ENCODE measurements at regions not wholly inside any gene's neighbourhood (a gene's known extent, or its start where the extent isn't known, plus 50 kb on each side); places are given as distances from the start of the nearest gene placed in this dataset.

GRCh38 chr2:103121106-103121505, 359.3 kb downstream of the TMEM182 start:
- Histone ChIP-seq H2AFZ (ENCODE audit: control insufficient read depth, low read length) (no peak overlapping the region), H3K27ac (ENCODE audit: control insufficient read depth, insufficient read depth, low read length) (no peak overlapping the region), H4K20me1 (ENCODE audit: control insufficient read depth, extremely low read depth, insufficient read depth, low read length) (no peaks in the 10 kb centered on the region), H3K9me1 (ENCODE audit: control insufficient read depth, extremely low read depth, insufficient read depth, low read length) (no peaks in the 10 kb centered on the region), H3K4me2 (ENCODE audit: control insufficient read depth, extremely low read depth, insufficient read depth, low read depth, low read length) (no peak overlapping the region), H3K27me3 (ENCODE audit: control insufficient read depth, extremely low read depth, insufficient read depth, low read length) (no peaks in the 10 kb centered on the region), H3K9ac (ENCODE audit: control insufficient read depth, extremely low read depth, insufficient read depth, low read length) (no peak overlapping the region), H3K4me1 (ENCODE audit: control insufficient read depth, extremely low read depth, insufficient read depth, low read length) (no peaks in the 10 kb centered on the region), H3K36me3 (ENCODE audit: control insufficient read depth in 2 of 2, extremely low read depth in 1 of 2, insufficient read depth in 2 of 2, low read length in 2 of 2) (no peaks in the 10 kb centered on the region), H3K9me3 (ENCODE audit: control insufficient read depth, low read depth, low read length) (no peaks in the 10 kb centered on the region), H3K4me3 (ENCODE audit: control insufficient read depth in 2 of 3, extremely low read depth in 1 of 3, insufficient read depth in 2 of 3, low read depth in 1 of 3, low read length in 3 of 3) (no peak overlapping the region), H3K79me2 (ENCODE audit: control insufficient read depth, insufficient read depth, low read length) (no peaks in the 10 kb centered on the region)
- FAIRE-seq (no peak), DNase-seq (ENCODE audit: low read depth, low spot score) (no peak)
- no peak for TF ChIP-seq EZH2 (IDR thresholded peaks at IDR 0.05; ENCODE audit: low read length)
- TF ChIP-seq CTCF (optimal IDR thresholded peaks at IDR 0.05 in 1 of 3, IDR thresholded peaks at IDR 0.05 in 1 of 3, conservative IDR thresholded peaks at IDR 0.05 in 1 of 3; ENCODE audit: extremely low read depth in 1 of 3, insufficient read depth in 2 of 3, low read length in 3 of 3), result no peak
- dilution Hi-C loops (cut with MboI; ENCODE audit: extremely low pct_ligation_motif_present, low sequenced_read_pairs), result no loop called here

GRCh38 chr2:103123516-103123915, 361.7 kb downstream of the TMEM182 start:
- H3K9me1 ChIP-seq (ENCODE audit: control insufficient read depth, extremely low read depth, insufficient read depth, low read length), result no peaks in the 10 kb centered on the region
- dilution Hi-C loops (cut with MboI; ENCODE audit: extremely low pct_ligation_motif_present, low sequenced_read_pairs), result no loop called here
- no peaks in the 10 kb centered on the region for H4K20me1 ChIP-seq (ENCODE audit: control insufficient read depth, extremely low read depth, insufficient read depth, low read length)
- no peak overlapping the region for H3K27ac ChIP-seq (ENCODE audit: control insufficient read depth, insufficient read depth, low read length)
- H3K9me3 ChIP-seq (ENCODE audit: control insufficient read depth, low read depth, low read length), result no peaks in the 10 kb centered on the region
- FAIRE-seq, result no peak
- no peak for DNase-seq (ENCODE audit: low read depth, low spot score)
- no peaks in the 10 kb centered on the region for H3K4me1 ChIP-seq (ENCODE audit: control insufficient read depth, extremely low read depth, insufficient read depth, low read length)
- TF ChIP-seq EZH2 (IDR thresholded peaks at IDR 0.05; ENCODE audit: low read length), result no peak
- H3K36me3 ChIP-seq (ENCODE audit: control insufficient read depth in 2 of 2, extremely low read depth in 1 of 2, insufficient read depth in 2 of 2, low read length in 2 of 2), result no peaks in the 10 kb centered on the region
- H3K9ac ChIP-seq (ENCODE audit: control insufficient read depth, extremely low read depth, insufficient read depth, low read length), result no peak overlapping the region
- no peak overlapping the region for H3K4me2 ChIP-seq (ENCODE audit: control insufficient read depth, extremely low read depth, insufficient read depth, low read depth, low read length)
- no peak overlapping the region for H3K4me3 ChIP-seq (ENCODE audit: control insufficient read depth in 2 of 3, extremely low read depth in 1 of 3, insufficient read depth in 2 of 3, low read depth in 1 of 3, low read length in 3 of 3)
- no peak overlapping the region for H2AFZ ChIP-seq (ENCODE audit: control insufficient read depth, low read length)
- H3K27me3 ChIP-seq (ENCODE audit: control insufficient read depth, extremely low read depth, insufficient read depth, low read length), result no peaks in the 10 kb centered on the region
- H3K79me2 ChIP-seq (ENCODE audit: control insufficient read depth, insufficient read depth, low read length), result no peaks in the 10 kb centered on the region

- no peaks in the 10 kb centered on the region for H3K9me1 ChIP-seq (ENCODE audit: control insufficient read depth, extremely low read depth, insufficient read depth, low read length)
- H3K9me3 ChIP-seq (ENCODE audit: control insufficient read depth, low read depth, low read length), result no peaks in the 10 kb centered on the region
- H3K4me2 ChIP-seq (ENCODE audit: control insufficient read depth, extremely low read depth, insufficient read depth, low read depth, low read length), result no peak overlapping the region
- DNase-seq (ENCODE audit: low read depth, low spot score) (no peak), FAIRE-seq (no peak)
- no peaks in the 10 kb centered on the region for H3K79me2 ChIP-seq (ENCODE audit: control insufficient read depth, insufficient read depth, low read length)
- H2AFZ ChIP-seq (ENCODE audit: control insufficient read depth, low read length), result no peak overlapping the region
- dilution Hi-C loops (cut with MboI; ENCODE audit: extremely low pct_ligation_motif_present, low sequenced_read_pairs), result no loop called here
- no peak overlapping the region for H3K27ac ChIP-seq (ENCODE audit: control insufficient read depth, insufficient read depth, low read length)
- H3K9ac ChIP-seq (ENCODE audit: control insufficient read depth, extremely low read depth, insufficient read depth, low read length), result no peak overlapping the region
- TF ChIP-seq EZH2 (IDR thresholded peaks at IDR 0.05; ENCODE audit: low read length) (no peak), CTCF (optimal IDR thresholded peaks at IDR 0.05 in 1 of 3, IDR thresholded peaks at IDR 0.05 in 1 of 3, conservative IDR thresholded peaks at IDR 0.05 in 1 of 3; ENCODE audit: extremely low read depth in 1 of 3, insufficient read depth in 2 of 3, low read length in 3 of 3) (no peak)
- no peaks in the 10 kb centered on the region for H3K4me1 ChIP-seq (ENCODE audit: control insufficient read depth, extremely low read depth, insufficient read depth, low read length)
- H3K4me3 ChIP-seq (ENCODE audit: control insufficient read depth in 2 of 3, extremely low read depth in 1 of 3, insufficient read depth in 2 of 3, low read depth in 1 of 3, low read length in 3 of 3), result no peak overlapping the region
- H4K20me1 ChIP-seq (ENCODE audit: control insufficient read depth, extremely low read depth, insufficient read depth, low read length), result no peaks in the 10 kb centered on the region
- no peaks in the 10 kb centered on the region for H3K36me3 ChIP-seq (ENCODE audit: control insufficient read depth in 2 of 2, extremely low read depth in 1 of 2, insufficient read depth in 2 of 2, low read length in 2 of 2)
- no peaks in the 10 kb centered on the region for H3K27me3 ChIP-seq (ENCODE audit: control insufficient read depth, extremely low read depth, insufficient read depth, low read length)
Observed at GRCh38 chr2:103130857-103131256, 369.0 kb downstream of the TMEM182 start.
